ENCODE measurements at regions not wholly inside any gene's neighbourhood (a gene's known extent, or its start where the extent isn't known, plus 50 kb on each side); places are given as distances from the start of the nearest gene placed in this dataset.
"Not testable (repeated sequence)": the region's sequence is repeated elsewhere in the genome, so short reads cannot be mapped to it uniquely, and the experiment has no call there.

GRCh38 chr7:115597220-115597619, 433.3 kb downstream of the TFEC start:
- not testable (repeated sequence) for TF ChIP-seq CTCF (IDR thresholded peaks at IDR 0.05; ENCODE audit: low read length); EZH2 (IDR thresholded peaks at IDR 0.05; ENCODE audit: borderline replicate concordance, low read length)

Measured in OCI-LY1 (cell line).